ENCODE measurements at regions not wholly inside any gene's neighbourhood (a gene's known extent, or its start where the extent isn't known, plus 50 kb on each side); places are given as distances from the start of the nearest gene placed in this dataset.

DNA sequence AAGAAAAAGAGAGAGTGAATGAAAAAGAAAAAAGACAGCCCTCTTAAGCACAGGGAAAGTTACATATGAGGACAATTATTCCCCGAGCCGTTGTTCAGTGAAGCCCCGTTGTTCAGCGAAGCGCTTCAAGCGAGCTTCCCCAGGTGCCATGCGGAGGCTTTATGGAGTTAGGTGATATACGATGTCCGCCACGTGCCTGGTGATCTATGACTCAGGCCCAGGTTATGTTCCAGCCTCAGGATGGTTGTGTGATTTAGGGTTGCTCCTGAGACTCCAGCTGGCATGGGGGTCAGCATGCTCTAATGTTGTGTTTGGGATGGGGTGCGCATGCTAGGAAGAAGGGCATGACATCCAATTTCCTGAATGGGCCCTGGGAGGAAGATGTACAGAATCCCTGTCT is 365.6 kb downstream of the CDK5RAP2 start:
- in situ Hi-C loops (cut with HindIII; ENCODE audit: low sequenced_read_pairs) = loop anchor here (5.0 kb wide), 1 partner anchor 42 kb away; no protein-coding TSS in a partner anchor

- in situ Hi-C loops (cut with HindIII; ENCODE audit: low sequenced_read_pairs) = loop anchor here (5.0 kb wide), 1 partner anchor 41 kb away; no protein-coding TSS in a partner anchor
Observed at GRCh38 chr9:120212853-120213200, 367.1 kb downstream of the CDK5RAP2 start.

GRCh38 chr9:120212153-120212852 is 367.7 kb downstream of the CDK5RAP2 start:
- in situ Hi-C loops (cut with HindIII; ENCODE audit: low sequenced_read_pairs) = loop anchor here (5.0 kb wide), 1 partner anchor 40 kb away; no protein-coding TSS in a partner anchor

- in situ Hi-C loops (cut with HindIII; ENCODE audit: low sequenced_read_pairs) = loop anchor here (5.0 kb wide), 1 partner anchor 38 kb away; no protein-coding TSS in a partner anchor
Observed at GRCh38 chr9:120210274-120210673, 369.7 kb downstream of the CDK5RAP2 start.

DNA sequence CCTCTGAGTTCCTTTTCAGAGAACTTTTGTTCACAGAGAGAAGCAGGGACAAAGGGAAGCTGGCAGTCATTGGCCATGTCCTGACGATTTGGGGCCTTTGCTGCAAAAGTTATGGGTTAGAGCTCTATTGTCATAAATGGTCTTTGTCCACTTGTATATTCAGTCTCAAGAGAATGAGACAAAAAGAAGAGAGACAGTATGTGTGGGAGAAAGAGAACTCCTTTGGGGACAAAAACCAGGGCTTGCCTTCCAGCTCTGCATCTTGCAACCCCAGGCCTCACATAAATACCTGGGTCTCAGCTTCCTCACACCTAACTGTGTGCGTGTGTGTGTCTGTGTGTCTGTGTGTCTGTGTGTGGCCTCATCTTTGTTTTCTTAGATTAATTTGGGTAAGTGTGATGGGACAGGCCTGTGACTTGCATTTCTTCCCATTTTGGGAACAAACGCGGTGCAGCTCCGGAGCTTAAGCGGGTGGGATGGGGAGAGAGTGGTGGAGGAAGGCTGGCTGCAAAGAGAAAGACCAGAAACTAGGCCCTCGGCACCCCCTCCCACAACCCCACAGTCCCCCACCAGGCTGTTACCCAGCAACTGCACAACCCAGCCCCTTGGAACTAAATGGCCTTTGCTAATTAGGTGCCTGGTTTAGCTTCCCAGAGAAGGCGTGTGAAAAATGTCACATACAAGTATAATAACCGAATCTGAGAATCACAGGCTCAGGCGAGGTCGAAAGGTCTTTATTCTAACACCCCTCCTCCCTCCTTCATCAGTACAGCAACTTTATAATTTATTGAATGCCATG is 376.9 kb downstream of the CDK5RAP2 start:
- in situ Hi-C loops (cut with HindIII; ENCODE audit: low sequenced_read_pairs) = no loop called here

- in situ Hi-C loops (cut with HindIII; ENCODE audit: low sequenced_read_pairs) = no loop called here
Observed at GRCh38 chr9:120198027-120198426, 381.9 kb downstream of the CDK5RAP2 start.

- in situ Hi-C loops (cut with HindIII; ENCODE audit: low sequenced_read_pairs) = no loop called here
Observed at GRCh38 chr9:120197605-120198004, 382.4 kb downstream of the CDK5RAP2 start.

DNA sequence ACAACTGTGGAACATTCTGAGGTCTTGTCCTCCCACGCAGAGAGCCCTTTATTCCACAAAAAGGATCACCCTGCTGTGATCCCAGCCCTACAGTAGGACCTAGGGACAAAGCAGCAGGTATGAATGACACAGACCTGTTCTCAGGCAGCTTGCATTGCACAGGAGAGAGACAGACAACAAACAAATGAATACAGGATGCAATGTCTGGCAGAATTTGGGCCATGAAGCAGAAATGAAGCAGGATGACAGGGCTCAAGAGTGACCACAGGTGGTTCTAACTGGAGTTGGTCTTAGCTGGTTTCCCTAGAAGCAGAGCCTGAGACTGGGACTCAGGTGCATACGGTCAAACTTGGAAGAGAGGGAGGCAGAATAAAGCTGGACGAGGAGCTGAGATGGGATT is 388.8 kb downstream of the CDK5RAP2 start:
- in situ Hi-C loops (cut with HindIII; ENCODE audit: low sequenced_read_pairs) = no loop called here

DNA sequence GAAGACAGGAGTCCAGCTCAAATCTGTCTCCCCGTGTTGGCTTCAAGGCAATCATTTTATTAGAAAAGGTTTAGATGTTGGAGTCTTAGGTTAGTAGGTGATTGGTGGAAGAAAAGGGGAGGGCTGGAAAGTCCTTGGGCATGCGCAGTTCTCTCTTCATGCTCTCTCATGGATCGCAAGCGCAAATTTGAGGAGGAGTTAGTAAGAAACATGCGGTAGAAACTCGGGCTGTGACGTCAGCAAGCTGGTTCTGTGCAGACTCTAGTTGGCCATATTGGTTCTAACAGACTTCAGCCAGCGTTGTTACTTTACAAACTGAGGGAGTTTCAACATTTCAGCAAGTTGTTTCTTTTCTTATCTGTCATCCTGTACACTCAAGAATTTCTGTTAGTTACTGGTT is 392.2 kb downstream of the CDK5RAP2 start:
- in situ Hi-C loops (cut with HindIII; ENCODE audit: low sequenced_read_pairs) = no loop called here

DNA sequence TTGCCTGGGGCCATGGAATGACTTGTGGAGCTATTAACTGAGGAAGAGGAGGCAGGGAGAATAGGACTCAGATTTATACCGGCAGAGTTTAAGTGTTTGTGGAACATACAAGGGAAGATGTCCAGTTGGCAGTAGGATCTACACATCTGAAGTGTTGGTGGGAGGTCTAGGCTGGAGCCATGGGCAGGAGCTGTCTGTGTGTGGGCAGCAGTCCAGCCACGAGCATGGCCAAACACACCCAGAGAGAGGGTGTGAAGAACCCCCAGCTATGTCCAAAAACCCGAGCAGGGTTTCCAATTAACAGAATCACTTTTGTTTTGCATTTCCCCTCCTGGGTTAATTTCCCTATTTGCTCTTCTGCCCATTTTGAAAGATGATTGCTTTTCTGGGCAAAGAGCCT is 393.7 kb downstream of the CDK5RAP2 start:
- in situ Hi-C loops (cut with HindIII; ENCODE audit: low sequenced_read_pairs) = no loop called here

- in situ Hi-C loops (cut with HindIII; ENCODE audit: low sequenced_read_pairs) = no loop called here
Observed at GRCh38 chr9:120184266-120184665, 395.7 kb downstream of the CDK5RAP2 start.

DNA sequence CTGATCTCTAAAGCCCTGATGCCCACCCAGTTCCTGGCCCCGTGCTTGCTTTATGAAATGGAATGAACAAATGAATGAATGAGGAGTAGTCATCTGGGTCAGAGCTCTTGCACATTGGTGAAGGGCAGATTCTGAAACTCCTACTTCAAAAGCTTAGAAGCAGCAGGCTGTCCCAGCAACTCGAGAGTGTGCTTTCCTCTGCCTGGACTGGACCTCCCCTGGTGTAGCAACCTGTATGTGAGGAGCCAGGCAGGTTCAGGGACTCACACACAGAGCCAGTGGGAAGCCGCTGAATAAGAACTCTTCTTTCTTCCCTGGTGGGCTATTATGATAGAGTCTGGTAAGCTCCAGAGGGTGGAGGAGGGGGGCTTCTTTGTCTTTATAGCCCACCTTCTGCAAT is 396.4 kb downstream of the CDK5RAP2 start:
- in situ Hi-C loops (cut with HindIII; ENCODE audit: low sequenced_read_pairs) = no loop called here

- in situ Hi-C loops (cut with HindIII; ENCODE audit: low sequenced_read_pairs) = no loop called here
Observed at GRCh38 chr9:120182011-120182410, 398.0 kb downstream of the CDK5RAP2 start.

GRCh38 chr9:120177121-120177520 is 402.8 kb downstream of the CDK5RAP2 start:
- in situ Hi-C loops (cut with HindIII; ENCODE audit: low sequenced_read_pairs) = no loop called here

- in situ Hi-C loops (cut with HindIII; ENCODE audit: low sequenced_read_pairs) = no loop called here
Observed at GRCh38 chr9:120175031-120175430, 404.9 kb downstream of the CDK5RAP2 start.

GRCh38 chr9:120161776-120162175 is 418.2 kb downstream of the CDK5RAP2 start:
- in situ Hi-C loops (cut with HindIII; ENCODE audit: low sequenced_read_pairs) = no loop called here

- in situ Hi-C loops (cut with HindIII; ENCODE audit: low sequenced_read_pairs) = no loop called here
Observed at GRCh38 chr9:120158221-120158620, 421.7 kb downstream of the CDK5RAP2 start.

GRCh38 chr9:120156376-120156775 is 423.6 kb downstream of the CDK5RAP2 start:
- in situ Hi-C loops (cut with HindIII; ENCODE audit: low sequenced_read_pairs) = no loop called here

DNA sequence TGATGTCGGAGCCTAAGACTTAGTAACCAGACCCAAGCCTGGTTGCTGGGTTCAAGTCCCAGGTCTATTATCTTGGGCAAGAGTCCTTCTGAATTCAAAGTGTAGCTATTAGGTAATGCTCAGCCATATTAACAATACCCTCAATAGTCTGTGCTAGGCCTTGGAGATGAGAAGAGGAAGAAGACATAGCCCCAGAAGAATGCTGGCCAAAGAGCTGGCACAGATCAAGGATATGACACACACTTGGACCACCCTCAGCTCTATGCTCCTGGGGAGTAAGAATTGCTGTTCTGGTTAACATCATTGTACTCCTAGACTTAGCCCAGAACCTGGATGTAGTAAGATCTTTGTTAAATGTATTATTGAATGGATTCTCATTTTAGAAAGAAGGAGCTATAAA is 426.7 kb downstream of the CDK5RAP2 start:
- in situ Hi-C loops (cut with HindIII; ENCODE audit: low sequenced_read_pairs) = loop anchor here (5.0 kb wide), 1 partner anchor 66 kb away; no protein-coding TSS in a partner anchor

- in situ Hi-C loops (cut with HindIII; ENCODE audit: low sequenced_read_pairs) = loop anchor here (5.0 kb wide), 1 partner anchor 65 kb away; no protein-coding TSS in a partner anchor
Observed at GRCh38 chr9:120152295-120152694, 427.7 kb downstream of the CDK5RAP2 start.

DNA sequence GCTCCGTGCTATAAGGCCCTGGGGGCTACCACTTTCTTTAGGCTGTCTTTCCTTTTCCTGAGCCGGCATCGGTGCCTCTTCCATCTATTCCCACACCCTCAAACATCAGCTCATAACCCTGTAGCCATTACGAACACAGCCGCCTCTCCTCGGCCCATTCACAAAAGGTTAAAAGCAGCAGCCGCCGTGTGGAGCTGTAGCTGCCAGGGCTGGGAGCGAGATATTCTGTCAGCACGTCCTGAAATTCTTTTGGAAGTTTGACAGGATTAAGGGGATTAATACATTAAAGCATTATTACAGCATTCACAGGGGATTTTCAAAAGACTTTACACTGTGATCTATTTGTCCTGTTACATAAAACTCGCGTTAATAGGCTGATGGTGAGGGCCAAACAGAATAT is 428.2 kb downstream of the CDK5RAP2 start:
- in situ Hi-C loops (cut with HindIII; ENCODE audit: low sequenced_read_pairs) = loop anchor here (5.0 kb wide), 1 partner anchor 65 kb away; no protein-coding TSS in a partner anchor

- in situ Hi-C loops (cut with HindIII; ENCODE audit: low sequenced_read_pairs) = loop anchor here (5.0 kb wide), 1 partner anchor 64 kb away; no protein-coding TSS in a partner anchor
Observed at GRCh38 chr9:120151149-120151548, 428.8 kb downstream of the CDK5RAP2 start.

Data from DLD1 (cell line).